OCI-LY1 (cell line): ENCODE measurements at regions not wholly inside any gene's neighbourhood (a gene's known extent, or its start where the extent isn't known, plus 50 kb on each side); places are given as distances from the start of the nearest gene placed in this dataset.

ENCODE experiments used
- H2AFZ ChIP-seq: fragments of 200-600 bp; sonication (generic), shearing (Covaris generic); 2 replicates; pipeline ENCODE4 v1.6.0; 2014; ENCODE audit warnings: antibody characterized with exemption, mild to moderate bottlenecking, low read length
- H3F3A ChIP-seq: fragments of 200-600 bp; sonication (generic), shearing (Covaris generic); 2 replicates; pipeline ENCODE4 v1.6.0; 2014; ENCODE audit warnings: mild to moderate bottlenecking, antibody characterized with exemption, low read length, moderate library complexity; ENCODE audit not compliant: insufficient read depth
- H3K27ac ChIP-seq: fragments of 200-600 bp; sonication (generic); 2 replicates; pipeline ENCODE4 v1.5.1; 2014; ENCODE audit warnings: low read length, mixed run types, mild to moderate bottlenecking, low read depth; ENCODE audit not compliant: poor library complexity, severe bottlenecking
- H3K27me3 ChIP-seq: fragments of 200-600 bp; sonication (generic); 2 replicates; pipeline ENCODE4 v1.6.0; 2014; ENCODE audit warnings: antibody characterized with exemption, mild to moderate bottlenecking, low read length, moderate library complexity; ENCODE audit not compliant: insufficient read depth
- H3K36me3 ChIP-seq: fragments of 200-600 bp; sonication (generic); 2 replicates; pipeline ENCODE4 v1.6.1; 2014; ENCODE audit warnings: mild to moderate bottlenecking, antibody characterized with exemption, low read length, moderate library complexity, mixed read lengths; ENCODE audit not compliant: insufficient read depth
- H3K4me1 ChIP-seq: fragments of 200-600 bp; sonication (generic); 2 replicates; pipeline ENCODE4 v1.5.1; 2014; ENCODE audit warnings: mild to moderate bottlenecking, low read length, moderate library complexity; ENCODE audit not compliant: insufficient read depth, severe bottlenecking
- H3K4me2 ChIP-seq: fragments of 200-600 bp; sonication (generic), shearing (Covaris generic); 2 replicates; pipeline ENCODE4 v1.6.1; 2014; ENCODE audit warnings: low read length
- H3K4me3 ChIP-seq: fragments of 200-600 bp; sonication (generic); 2 replicates; pipeline ENCODE4 v1.5.1; 2014; ENCODE audit warnings: low read length, low read depth, mild to moderate bottlenecking, mixed read lengths; ENCODE audit not compliant: poor library complexity, severe bottlenecking
- H3K79me2 ChIP-seq: fragments of 200-600 bp; shearing (Covaris generic); 2 replicates; pipeline ENCODE4 v1.6.1; 2016; ENCODE audit warnings: mixed run types, low read length, mixed read lengths; ENCODE audit not compliant: insufficient read depth
- H3K9ac ChIP-seq: fragments of 200-600 bp; sonication (generic), shearing (Covaris generic); 2 replicates; pipeline ENCODE4 v1.6.1; 2014; ENCODE audit warnings: mild to moderate bottlenecking, low read length, mixed read lengths
- H3K9me2 ChIP-seq: fragments of 200-600 bp; sonication (generic), shearing (Covaris generic); 2 replicates; pipeline ENCODE4 v1.6.1; 2014; ENCODE audit warnings: low read depth, mild to moderate bottlenecking, low read length, mixed read lengths
- H3K9me3 ChIP-seq: fragments of 200-600 bp; shearing (Covaris generic); 2 replicates; pipeline ENCODE4 v1.6.1; 2014; ENCODE audit warnings: low read length, mixed read lengths
- H4K20me1 ChIP-seq: fragments of 200-600 bp; sonication (generic), shearing (Covaris generic); 2 replicates; pipeline ENCODE4 v1.6.0; 2016; ENCODE audit warnings: mild to moderate bottlenecking, low read length; ENCODE audit not compliant: insufficient read depth
- EZH2 ChIP-seq: fragments of 200-600 bp; sonication (generic), shearing (Covaris generic); IDR thresholded peaks from 2 replicates; pipeline ENCODE4 v1.8.0; 2017; ENCODE audit warnings: borderline replicate concordance, mixed run types, mild to moderate bottlenecking, antibody characterized with exemption, low read length, moderate library complexity, mixed read lengths
- TF ChIP-seq, protein P1 (sequence below): fragments of 200-600 bp; sonication (generic), shearing (Covaris generic); IDR thresholded peaks from 2 replicates; pipeline ENCODE4 v1.5.1; 2017; ENCODE audit warnings: mild to moderate bottlenecking, antibody characterized with exemption, low read length, moderate library complexity, mixed read lengths

DNA sequence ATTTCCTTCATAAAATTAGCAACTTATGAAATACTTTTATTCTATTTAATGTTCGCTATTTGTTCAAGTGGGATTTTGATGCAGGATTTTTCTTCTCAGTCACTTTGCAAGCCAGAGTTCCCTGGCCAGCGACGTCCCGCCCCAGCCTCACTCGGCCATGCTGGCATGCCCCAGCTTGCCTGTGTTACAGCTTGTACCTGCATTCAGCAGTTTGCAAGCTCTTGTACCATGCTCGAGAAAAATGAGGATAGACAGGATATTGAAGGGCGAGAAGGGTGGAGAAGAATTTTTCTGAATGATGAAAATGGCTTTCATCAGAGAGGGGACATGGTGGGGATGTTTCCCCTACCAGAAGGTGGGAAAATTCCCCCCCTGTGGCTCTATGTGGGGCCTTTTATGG is 2180.2 kb upstream of the PCDH20 start:
- Histone ChIP-seq H3K4me3 (no peak overlapping the region), H3K9ac (no peak overlapping the region), H3K4me2 (no peak overlapping the region), H3K9me3 (no peaks in the 10 kb centered on the region), H3K27ac (no peak overlapping the region), H3K27me3 (no peaks in the 10 kb centered on the region), H4K20me1 (no peaks in the 10 kb centered on the region), H3K4me1 (no peaks in the 10 kb centered on the region), H3F3A (no peaks in the 10 kb centered on the region), H3K36me3 (no peaks in the 10 kb centered on the region), H3K79me2 (no peaks in the 10 kb centered on the region), H3K9me2 (no peaks in the 10 kb centered on the region), H2AFZ (no peak overlapping the region)
- TF ChIP-seq, protein P1, sequence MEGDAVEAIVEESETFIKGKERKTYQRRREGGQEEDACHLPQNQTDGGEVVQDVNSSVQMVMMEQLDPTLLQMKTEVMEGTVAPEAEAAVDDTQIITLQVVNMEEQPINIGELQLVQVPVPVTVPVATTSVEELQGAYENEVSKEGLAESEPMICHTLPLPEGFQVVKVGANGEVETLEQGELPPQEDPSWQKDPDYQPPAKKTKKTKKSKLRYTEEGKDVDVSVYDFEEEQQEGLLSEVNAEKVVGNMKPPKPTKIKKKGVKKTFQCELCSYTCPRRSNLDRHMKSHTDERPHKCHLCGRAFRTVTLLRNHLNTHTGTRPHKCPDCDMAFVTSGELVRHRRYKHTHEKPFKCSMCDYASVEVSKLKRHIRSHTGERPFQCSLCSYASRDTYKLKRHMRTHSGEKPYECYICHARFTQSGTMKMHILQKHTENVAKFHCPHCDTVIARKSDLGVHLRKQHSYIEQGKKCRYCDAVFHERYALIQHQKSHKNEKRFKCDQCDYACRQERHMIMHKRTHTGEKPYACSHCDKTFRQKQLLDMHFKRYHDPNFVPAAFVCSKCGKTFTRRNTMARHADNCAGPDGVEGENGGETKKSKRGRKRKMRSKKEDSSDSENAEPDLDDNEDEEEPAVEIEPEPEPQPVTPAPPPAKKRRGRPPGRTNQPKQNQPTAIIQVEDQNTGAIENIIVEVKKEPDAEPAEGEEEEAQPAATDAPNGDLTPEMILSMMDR, result no peak
- no peak for TF ChIP-seq EZH2

DNA sequence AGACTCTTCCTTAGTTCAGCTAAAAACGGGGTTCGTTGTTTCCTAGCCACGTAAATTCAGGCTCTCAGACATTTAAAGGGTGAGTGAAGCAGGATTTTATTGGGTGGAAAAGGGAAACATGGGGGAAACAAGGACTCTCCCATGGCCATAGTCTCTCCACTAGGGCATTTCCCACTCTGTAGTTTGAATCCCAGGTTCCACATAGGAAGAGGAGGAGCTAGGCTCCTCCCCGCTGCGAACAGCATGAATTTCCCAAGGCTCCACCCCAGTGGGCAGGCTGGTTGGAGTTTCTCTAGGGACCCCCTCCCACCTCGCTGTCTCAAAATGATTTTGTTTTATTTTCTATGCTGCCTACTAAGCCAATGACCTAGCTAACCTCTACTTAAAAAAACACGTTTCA is 2170.8 kb upstream of the PCDH20 start:
- Histone ChIP-seq H3K9me2 (no peaks in the 10 kb centered on the region), H3K9me3 (0 out of 2 replicates have a peak, but pooled peaks cover 2% of the 10 kb centered on the region), H3K79me2 (no peaks in the 10 kb centered on the region), H3K4me2 (no peak overlapping the region), H3K27ac (no peak overlapping the region), H3K4me1 (peaks cover 9% of the 10 kb centered on the region), H3K9ac (no peak overlapping the region), H2AFZ (no peak overlapping the region), H4K20me1 (no peaks in the 10 kb centered on the region), H3K4me3 (no peak overlapping the region), H3K27me3 (no peaks in the 10 kb centered on the region), H3K36me3 (no peaks in the 10 kb centered on the region), H3F3A (no peaks in the 10 kb centered on the region)
- TF ChIP-seq EZH2, result no peak
- TF ChIP-seq, protein P1, result no peak

DNA sequence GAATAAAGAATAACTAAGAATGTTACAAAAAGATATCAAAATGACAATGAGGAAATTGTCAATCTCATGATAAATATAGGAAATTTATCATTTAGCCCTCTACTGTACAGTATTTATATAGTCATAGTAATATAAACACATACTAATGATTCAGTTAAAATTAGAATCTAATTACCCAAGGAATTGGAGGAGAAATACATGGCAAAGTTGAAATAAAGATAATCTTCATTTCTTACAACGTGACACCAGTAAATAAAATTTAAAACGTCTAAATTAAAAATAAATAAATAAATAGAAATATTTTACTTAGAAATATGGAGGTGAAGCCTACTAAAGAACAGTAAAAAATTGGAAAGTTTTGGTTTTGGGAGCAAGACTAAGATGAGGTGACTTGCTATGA is 2163.1 kb upstream of the PCDH20 start:
- Histone ChIP-seq H3K36me3 (no peaks in the 10 kb centered on the region), H3F3A (no peaks in the 10 kb centered on the region), H3K9me2 (no peaks in the 10 kb centered on the region), H3K27ac (no peak overlapping the region), H4K20me1 (no peaks in the 10 kb centered on the region), H3K79me2 (no peaks in the 10 kb centered on the region), H3K4me1 (peaks cover 4% of the 10 kb centered on the region), H3K9me3 (0 out of 2 replicates have a peak, but pooled peaks cover 4% of the 10 kb centered on the region), H3K9ac (no peak overlapping the region), H2AFZ (no peak overlapping the region), H3K4me2 (no peak overlapping the region), H3K4me3 (no peak overlapping the region), H3K27me3 (no peaks in the 10 kb centered on the region)
- TF ChIP-seq, protein P1, result no peak
- no peak for TF ChIP-seq EZH2
